Neural progenitor cell (in vitro differentiated cells): ENCODE measurements at regions not wholly inside any gene's neighbourhood (a gene's known extent, or its start where the extent isn't known, plus 50 kb on each side); places are given as distances from the start of the nearest gene placed in this dataset.

Experiments
- CTCF ChIP-seq: fragments of 200-600 bp; sonication (generic); IDR thresholded peaks from 2 replicates; pipeline ENCODE4 v1.5.1; 2017; ENCODE audit warnings: antibody characterized with exemption, mild to moderate bottlenecking
- EZH2 ChIP-seq: fragments of 200-600 bp; sonication (generic); IDR thresholded peaks from 2 replicates; pipeline ENCODE4 v1.6.1; 2017; ENCODE audit warnings: antibody characterized with exemption, mild to moderate bottlenecking, moderate library complexity

- TF ChIP-seq CTCF (no peak), EZH2 (no peak)
Observed at GRCh38 chr6:142507065-142507464, 205.3 kb downstream of the ADGRG6 start.
